Activated CD4-positive, CD25-positive, alpha-beta regulatory T cell treated with anti-CD3 and anti-CD28 coated beads, Interleukin-2, amount 50 U/mL, for 24 hours (primary cell): ENCODE measurements at regions not wholly inside any gene's neighbourhood (a gene's known extent, or its start where the extent isn't known, plus 50 kb on each side); places are given as distances from the start of the nearest gene placed in this dataset.
"Not testable (repeated sequence)": the region's sequence is repeated elsewhere in the genome, so short reads cannot be mapped to it uniquely, and the experiment has no call there.

Experiments used
- ATAC-seq, 2 donors: fragments of 150-1000 bp; cut with Tn5 transposase; one replicate each; pipeline ENCODE4 v1.10.0; 2021; ENCODE audit warnings: mild to moderate bottlenecking in 1 of 2, moderate library complexity in 1 of 2

DNA sequence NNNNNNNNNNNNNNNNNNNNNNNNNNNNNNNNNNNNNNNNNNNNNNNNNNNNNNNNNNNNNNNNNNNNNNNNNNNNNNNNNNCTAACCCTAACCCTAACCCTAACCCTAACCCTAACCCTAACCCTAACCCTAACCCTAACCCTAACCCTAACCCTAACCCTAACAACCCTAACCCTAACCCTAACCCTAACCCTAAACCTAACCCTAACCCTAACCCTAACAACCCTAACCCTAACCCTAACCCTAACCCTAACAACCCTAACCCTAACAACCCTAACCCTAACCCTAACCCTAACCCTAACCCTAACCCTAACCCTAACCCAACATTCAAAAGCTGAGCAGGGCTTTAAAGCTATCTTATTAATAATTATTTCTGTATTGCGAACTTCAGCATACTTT is 182.5 kb upstream of the FAM20C start:
- ATAC-seq: not testable (repeated sequence)

DNA sequence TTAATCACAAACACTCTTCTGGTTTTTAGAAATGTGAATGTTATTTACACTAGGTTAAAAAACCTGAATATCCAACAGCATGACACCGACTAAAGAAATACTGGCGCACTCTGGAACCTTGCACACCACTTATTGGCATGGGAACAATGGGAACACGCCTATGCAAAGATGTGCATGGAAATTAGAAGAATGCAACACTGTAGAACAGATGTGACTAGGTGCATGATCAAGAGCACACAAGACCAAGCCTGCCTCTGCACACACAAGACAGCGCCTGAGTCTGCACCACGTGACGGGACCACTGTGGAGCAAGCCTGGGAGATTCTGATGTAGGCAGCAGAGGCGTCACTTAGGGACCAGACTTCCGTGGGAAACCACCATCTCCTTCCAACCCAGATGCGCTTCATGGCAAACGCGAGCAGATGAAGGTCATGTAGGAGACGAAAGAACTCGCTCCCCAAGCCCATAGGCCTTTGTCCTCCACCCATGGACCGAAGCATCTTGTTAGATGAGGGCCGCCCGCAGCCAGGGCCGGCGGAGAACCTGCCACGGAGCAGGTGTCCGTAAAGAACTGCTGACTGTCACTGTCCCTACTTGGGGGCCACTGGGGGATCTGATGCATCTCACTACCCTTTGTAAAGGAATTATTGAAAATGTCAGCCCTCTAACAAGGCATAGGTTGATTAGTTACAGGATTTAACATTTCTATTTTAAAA is 159.6 kb upstream of the FAM20C start:
- ATAC-seq: not testable (repeated sequence)

GRCh38 chr7:35121-35541 is 157.2 kb upstream of the FAM20C start:
- not testable (repeated sequence) for ATAC-seq

- not testable (repeated sequence) for ATAC-seq
Observed at GRCh38 chr7:36539-36938, 155.8 kb upstream of the FAM20C start.

GRCh38 chr7:37656-38055 is 154.7 kb upstream of the FAM20C start:
- ATAC-seq: not testable (repeated sequence)

- not testable (repeated sequence) for ATAC-seq
Observed at GRCh38 chr7:38444-38843, 153.9 kb upstream of the FAM20C start.

GRCh38 chr7:39984-40740 is 152.2 kb upstream of the FAM20C start:
- ATAC-seq: not testable (repeated sequence)

GRCh38 chr7:40799-41750 is 151.3 kb upstream of the FAM20C start:
- no peak for ATAC-seq

GRCh38 chr7:41917-42565 is 150.3 kb upstream of the FAM20C start:
- ATAC-seq: no peak

DNA sequence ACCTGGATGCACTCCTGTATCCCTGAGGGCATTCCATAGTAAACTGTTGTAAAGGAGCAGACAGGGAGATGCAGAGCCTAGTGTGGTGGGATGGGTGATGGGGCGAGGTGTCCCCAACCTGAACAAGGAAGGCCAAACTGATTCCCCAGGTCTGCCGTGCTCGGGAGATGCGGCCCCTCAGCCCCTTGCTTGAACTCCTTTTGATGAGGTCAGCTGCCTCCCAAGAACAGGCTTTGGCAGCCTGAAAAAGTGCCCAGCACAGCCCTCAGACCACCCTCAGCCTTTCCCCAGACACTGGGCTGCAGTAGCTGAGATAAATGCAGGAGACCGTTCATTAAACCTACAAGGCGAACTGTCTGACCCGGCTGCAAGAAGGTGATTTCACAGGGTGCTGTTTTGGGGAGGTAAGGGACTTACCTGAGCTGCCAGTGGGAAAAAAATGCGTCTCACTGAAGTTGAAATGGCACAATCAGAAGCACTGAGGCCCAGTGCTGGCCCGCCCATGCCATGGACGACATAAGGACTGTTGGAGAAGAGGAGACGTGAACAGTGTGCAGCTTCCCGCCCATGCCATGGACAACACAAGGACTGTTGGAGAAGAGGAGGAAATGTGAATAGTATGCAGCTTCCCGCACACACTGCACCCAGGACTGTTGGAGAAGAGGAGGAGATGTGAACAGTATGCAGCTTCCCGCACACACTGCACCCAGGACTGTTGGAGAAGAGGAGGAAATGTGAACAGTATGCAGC is 148.4 kb upstream of the FAM20C start:
- no peak for ATAC-seq

- no peak for ATAC-seq
Observed at GRCh38 chr7:44541-44896, 147.9 kb upstream of the FAM20C start.

GRCh38 chr7:45106-46090 is 147.0 kb upstream of the FAM20C start:
- no peak for ATAC-seq

- no peak for ATAC-seq
Observed at GRCh38 chr7:46123-46829, 146.1 kb upstream of the FAM20C start.

GRCh38 chr7:46830-47140 is 145.6 kb upstream of the FAM20C start:
- no peak for ATAC-seq

DNA sequence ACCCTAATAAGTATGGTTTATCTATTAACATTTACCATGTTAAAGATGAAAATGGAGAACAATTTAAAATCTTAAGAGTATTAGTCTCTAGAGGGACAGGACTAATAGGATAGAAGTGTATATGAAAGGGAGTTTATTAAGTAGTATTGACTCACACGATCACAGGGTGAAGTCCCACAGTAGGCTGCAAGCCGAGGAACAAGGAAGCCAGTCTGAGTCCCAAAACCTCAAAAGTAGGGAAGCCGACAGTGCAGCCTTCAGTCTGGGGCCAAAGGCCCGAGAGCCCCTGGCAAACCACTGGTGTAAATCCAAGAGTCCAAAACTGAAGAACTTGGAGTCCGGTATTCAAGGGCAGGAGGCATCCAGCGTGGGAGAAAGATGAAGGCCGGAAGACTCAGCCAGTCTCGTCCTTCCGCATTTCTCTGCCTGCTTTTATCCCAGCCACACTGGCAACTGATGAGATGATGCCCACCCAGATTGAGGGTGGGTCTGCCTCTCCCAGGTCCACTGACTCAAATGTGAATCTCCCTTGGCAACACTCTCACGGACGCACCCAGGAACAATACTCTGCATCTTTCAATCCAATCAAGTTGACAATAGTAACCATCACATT is 140.8 kb upstream of the FAM20C start:
- no peak for ATAC-seq

DNA sequence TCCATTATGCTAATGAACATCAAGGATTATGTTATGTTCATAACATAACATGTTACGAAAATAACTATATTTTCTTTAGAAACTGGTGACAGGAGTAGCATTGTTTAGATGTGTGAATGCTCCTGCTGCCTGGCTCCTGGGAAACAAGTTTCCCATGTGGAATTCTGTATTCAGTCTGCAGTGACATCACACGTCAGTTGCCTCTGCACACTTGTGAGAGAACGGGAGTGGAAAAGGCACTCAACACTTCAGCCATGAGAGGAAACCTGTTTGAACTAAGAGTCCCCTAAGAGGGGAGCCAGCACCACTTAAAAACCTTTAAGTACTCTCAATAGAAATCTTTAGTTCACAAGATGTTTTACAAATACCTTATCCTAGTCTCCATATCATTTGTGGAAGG is 140.3 kb upstream of the FAM20C start:
- ATAC-seq: no peak

DNA sequence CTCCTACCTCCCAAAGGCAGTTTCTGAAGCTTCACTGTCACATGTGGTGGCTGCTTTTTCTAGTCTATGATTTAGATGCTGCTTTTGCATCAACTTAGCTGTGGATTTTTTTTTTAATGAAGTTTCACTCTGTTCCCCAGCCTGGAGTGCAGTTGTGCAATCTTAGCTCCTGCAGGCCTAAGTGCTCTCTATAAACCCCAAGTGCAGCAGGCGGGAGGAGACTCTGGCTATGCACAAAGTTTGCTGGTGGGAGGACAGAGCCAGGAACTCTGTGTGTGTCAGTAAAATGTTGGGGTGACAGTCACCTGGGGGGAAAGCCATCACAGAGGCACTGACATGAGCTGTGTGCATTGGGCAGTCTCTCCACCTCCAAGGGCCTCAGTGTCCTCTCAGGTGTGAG is 138.8 kb upstream of the FAM20C start:
- no peak for ATAC-seq

DNA sequence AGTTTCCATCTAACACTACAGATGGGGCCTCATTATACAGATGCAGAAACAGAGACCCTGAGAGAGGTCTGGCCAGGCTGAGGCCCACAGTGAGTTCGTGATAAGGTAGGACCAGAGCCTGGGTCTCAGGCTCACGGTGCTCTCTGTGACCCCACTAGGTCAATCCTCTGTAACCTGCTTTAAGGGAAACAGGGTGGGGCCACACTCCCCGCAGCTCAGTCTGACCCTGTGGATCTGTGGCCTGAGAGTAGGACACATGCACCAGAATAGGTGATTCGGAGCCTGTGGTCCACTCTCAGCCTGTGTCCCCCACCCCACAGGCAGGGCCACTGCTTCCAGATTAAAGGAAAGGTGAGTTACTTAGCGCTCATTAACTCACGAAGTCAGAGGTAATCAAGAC is 137.8 kb upstream of the FAM20C start:
- ATAC-seq: no peak

DNA sequence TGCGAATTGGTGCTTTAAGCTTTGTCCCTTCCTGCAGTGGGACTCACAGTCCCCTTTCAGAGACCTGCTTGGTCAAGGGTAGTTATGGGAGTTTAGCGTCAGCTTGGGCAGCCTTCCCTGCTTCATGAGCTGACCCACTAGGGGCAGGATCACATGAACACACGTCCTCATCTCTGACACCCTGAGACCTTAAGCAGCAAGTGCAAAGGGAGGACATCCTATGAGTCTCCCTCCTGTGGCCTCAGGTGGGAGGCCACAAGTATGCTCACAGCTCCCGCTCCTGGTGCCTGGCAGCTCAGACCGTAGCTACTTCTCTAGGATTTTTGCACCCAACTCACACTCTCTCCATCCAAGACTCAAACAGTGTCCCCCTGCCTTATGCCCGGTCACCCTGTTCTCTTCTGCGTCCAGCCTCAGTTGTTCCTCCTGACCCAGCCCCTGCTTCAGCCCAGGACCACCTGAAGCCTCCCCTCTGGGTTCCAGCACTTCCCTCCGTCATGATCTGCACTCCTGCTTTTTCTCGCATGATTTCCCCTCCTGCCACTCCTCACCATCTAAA is 136.6 kb upstream of the FAM20C start:
- no peak for ATAC-seq
